LoVo (cell line): ENCODE measurements at regions not wholly inside any gene's neighbourhood (a gene's known extent, or its start where the extent isn't known, plus 50 kb on each side); places are given as distances from the start of the nearest gene placed in this dataset.
"Not testable (repeated sequence)": the region's sequence is repeated elsewhere in the genome, so short reads cannot be mapped to it uniquely, and the experiment has no call there.

Source experiments
- DNase-seq: peaks from one replicate; pipeline ENCODE4 v3.0.0-alpha.2; 2016; ENCODE audit warnings: low spot score

DNA sequence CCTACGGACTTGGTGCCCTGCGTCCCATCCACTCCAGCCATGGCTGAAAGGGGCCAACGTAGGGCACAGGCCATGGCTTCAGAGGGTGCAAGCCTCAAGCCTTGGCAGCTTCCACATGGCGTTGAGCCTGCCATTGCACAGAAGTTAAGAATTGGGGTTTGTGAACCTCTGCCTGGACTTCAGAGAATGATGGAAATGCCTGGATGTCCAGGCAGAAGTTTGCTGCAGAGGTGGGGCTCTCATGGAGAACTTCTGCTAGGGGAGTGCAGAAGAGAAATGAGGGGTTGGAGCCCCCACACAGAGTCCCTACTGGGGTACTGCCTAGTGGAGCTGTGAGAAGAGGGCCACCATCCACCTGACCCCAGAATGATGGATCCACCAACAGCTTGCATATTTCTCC, 462.9 kb upstream of the PCDH20 start:
- not testable (repeated sequence) for DNase-seq

DNA sequence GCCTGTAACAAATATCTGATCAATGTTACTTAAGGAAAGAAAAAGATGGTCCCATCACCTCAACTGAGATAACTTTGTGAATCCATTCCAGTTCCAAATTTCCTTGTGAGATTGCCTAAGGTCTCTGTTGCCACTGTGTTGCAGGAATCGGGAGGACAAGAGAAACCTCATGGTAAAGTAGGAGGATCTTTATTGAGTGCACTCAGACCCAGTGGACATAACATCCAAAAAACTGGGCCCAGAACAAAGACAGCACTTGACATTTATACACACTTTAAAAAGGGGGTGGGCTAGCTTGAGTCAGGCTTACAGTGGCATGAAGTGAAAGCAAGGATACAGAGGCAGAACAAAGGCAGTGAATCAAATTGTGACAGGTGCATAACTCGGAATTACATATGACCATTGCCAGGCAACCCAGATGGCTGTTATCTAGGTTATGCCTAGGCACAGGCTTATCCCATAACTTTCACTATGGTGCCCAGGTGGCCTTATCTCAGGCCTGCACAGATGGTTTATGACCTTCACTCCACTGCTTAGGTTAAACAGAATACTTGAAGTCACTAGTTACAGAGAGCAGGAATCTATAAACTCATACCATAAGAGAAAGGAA, 459.4 kb upstream of the PCDH20 start:
- DNase-seq, result no peak

DNA sequence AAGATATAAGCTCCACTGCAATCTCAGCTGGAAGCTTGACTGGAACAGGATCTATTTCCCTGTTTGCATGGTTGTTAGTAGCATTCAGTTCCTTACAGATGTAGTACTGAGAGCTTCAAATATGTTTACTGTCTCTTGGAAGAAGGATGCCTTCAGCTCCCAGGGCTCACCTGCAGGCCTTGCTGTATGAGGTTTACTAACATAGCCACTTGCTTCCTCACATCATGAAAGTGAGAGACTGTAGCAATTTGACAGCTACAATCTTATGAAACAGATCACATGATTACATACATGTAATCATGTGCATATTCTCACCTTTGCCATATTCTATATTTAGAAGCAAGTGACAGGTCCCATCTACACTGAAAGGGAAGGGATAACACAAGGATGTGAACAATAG, 458.1 kb upstream of the PCDH20 start:
- DNase-seq, result no peak

DNA sequence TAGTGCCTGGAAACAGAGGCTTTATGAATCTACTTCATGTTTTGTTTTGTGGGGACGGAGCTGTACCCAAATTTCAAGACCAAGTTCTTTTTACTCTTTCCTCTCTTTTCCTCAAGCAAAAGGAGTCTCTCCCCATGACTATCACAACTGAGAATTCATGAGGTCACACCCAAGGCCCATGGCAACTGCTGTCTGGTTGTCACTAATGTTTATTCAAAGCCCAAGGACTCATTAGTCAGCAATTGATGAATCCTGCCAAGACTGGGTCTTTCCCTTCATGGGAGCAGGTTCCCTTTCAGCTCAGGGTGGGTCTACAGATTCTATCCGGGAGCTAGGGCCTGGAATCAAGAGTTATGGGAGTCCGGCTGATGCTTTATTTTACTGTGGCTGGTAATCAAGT, 441.5 kb upstream of the PCDH20 start:
- no peak for DNase-seq

DNA sequence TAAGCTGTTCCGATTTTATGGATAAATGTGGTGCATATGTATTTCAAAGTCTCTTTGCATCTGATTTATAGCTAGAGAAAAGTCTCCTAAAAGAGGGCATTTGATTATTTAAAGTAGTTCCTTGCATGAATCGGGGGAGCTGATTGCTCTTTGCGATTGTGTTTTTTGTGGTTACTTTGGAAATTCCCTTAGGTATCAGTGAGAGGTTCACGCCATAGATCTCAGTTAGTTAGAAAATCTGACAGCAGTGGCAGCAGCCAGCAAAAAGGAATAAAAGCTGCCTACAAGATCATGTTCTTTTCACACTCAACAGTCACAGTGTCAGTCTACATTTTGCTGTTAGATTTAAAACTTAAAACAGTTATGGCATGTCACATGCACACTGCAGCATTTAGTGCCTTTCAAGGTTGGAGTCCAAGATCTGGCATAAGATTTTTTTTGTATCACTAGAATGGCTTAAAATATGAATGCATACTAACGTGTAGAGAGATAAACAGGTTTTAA, 436.5 kb upstream of the PCDH20 start:
- no peak for DNase-seq

DNA sequence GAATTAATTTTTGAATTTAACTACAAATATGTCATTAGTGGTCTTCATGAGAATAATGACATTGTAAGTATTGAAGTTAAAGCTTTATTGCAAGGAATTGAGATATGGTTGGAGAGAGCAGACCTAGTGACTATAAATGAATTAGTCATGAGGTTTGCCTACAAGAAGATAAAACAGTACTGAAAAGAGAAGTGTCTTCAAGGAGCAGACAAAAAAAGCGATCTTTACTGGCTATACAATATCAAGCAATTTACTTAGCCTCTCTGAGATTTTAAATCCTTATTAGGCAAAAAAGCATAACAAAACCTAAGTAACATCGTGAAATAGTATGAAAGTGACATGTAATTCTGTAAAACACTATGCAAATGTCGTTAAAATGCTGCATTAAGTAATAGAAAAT, 435.1 kb upstream of the PCDH20 start:
- no peak for DNase-seq

DNA sequence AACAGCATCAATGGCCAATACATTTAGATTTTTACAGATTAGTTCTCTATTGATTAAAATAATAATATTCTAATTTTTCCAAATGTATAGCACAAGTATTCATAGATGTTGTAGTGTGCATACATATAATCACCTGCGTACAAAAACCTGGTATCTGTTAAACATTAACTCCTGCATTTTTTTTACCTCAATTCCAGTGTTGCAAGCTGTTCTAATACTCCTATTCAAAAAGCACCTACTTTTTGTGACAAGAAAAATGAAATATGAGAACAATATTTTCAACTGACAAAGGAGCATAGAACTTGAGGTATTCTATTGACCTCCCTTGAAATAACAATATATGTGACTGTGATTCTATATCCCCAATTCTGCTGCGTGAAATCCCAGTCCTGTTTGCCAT, 422.9 kb upstream of the PCDH20 start:
- DNase-seq, result no peak

DNA sequence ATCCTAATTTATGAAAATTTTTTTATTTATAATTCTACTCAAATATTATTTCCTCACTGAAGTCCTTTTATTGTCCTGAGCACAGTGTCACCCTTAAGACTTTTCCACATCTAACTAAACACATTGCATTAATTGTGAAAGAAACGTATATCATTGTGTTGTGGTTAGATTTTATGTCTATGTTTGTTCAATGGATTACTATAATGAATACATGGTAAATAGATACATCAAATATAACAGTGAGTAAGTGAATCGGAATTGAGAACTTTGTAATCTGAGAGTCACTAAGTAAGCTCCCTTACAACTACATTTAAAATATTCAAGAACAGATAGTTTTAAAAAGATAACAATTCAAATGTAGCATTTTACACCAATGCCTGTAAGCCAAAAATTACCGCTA, 417.6 kb upstream of the PCDH20 start:
- no peak for DNase-seq

DNA sequence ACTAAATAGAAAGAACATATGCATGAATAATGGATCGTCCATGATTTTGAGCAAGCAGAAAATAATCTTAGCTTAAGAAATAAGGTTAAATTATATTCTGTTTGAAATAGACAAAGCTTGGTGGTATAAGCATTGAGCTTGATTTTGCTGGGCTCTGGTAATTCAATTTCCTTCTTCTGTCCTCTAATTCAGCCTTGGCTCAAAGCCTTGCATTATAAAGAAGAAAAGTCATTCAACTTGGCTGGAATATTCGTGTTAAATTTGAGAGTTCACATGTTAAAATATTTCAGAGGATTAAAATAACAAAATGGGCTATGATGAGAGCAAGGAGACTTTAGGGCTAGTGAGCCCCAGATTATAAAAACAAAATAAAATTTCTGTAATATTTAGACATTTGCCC, 415.4 kb upstream of the PCDH20 start:
- no peak for DNase-seq

DNA sequence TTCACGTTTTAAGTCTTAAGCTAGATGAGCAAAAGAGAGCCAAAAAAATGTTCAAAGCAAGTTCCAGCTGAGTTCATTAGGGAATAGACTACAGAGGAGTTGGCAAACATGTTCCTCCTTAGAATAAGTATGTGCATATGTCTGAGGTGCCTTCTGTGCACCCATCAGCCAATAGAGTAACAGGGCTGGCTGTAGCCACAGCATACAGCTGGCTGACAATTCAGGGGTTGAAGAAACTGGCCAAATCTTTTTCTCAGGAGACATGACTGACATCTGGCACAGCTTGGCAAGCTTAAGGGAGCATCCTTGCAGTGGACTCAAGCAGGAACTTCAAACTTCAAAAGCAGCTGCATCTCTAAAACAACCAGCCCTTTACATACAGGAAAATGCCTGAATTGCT, 414.8 kb upstream of the PCDH20 start:
- DNase-seq, result no peak

DNA sequence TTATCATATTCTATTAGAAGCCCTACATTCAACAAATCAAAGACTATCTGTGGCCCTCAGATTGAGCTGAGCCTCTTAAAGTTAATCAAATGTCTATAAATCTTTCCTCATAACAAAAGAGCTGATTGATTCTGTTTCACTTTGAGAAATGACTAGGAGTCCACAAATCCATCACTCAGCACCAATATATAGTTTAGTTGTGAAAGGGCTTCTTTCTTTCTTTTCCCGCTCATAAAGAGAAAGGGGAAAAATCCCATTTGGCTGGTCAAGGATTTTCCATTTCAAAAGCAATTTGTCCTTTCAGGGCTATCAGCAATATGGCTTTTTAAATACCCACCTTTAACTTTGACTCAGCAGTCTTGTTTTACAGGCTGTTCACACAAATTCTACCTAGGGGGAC, 408.5 kb upstream of the PCDH20 start:
- DNase-seq, result no peak

DNA sequence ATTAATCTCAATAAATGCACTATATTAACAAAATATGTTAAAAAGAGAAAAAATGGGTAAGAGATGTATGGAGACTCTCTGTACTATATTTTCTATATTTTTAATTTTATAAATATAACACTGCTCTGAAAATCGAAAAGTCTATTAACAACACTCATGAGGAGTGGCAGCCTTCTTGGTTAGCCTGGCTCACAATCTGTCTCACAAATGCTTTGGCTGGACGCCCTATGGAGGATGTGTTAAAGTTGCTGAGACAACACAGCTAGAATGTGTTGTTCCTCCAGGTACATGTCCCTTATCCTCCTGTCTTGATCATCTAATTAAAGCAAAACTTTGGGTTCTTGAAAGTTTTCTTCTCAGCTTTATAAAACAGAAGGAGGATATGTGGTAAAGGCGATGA, 396.6 kb upstream of the PCDH20 start:
- DNase-seq, result no peak

DNA sequence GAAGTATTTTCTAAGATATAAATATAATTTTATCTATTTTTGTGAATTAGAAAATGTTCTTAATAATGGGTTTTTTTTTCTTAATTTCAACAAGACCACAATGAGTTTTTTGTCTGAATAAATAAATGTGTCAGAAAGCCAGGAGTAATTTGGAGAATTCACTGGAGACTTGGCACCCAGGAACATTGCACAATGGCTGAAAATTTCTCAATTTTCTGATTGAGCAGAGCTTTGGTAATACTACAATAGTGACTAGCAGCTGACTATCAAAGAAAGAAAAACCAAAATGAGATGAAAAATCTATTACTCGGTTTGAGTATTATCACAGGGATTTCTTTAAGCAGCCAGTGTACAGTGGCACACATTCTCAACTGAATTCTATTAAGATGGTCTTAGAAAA, 394.4 kb upstream of the PCDH20 start:
- no peak for DNase-seq

DNA sequence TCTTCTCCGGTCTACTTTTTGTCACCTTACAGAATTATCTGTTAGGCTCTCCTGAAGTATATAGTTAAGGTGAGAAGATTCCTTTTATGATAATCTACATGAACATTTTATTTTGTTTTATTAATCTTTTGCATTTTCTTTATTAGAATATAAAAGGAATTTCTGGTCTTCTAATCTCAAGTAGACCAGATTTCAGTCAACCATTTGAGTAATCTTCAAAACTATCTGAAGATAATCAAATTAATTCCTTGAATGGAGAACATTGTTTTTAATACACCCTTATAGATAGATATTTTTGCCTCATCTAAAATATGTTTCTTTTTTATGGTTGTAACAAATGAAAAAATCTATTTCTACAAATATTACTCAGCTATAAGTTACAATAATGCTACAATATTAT, 381.7 kb upstream of the PCDH20 start:
- DNase-seq, result no peak

DNA sequence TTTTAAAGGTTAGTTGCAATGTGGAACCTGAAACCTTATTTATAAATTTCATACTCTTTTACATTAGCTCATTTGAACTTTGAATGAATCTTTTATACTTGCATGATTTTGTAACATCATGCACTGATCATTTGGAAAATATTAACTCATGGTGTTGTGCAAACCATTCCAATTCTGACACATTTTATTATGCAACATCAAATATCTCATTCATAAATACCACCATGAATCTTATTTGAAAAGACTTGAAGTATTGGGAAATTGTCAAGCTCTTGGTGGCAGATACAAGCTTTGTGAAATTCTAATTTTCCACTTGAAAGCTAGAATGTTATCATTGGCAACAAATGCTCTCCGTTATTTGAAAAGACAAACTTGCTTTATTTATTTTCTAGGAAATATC, 379.9 kb upstream of the PCDH20 start:
- DNase-seq, result no peak

DNA sequence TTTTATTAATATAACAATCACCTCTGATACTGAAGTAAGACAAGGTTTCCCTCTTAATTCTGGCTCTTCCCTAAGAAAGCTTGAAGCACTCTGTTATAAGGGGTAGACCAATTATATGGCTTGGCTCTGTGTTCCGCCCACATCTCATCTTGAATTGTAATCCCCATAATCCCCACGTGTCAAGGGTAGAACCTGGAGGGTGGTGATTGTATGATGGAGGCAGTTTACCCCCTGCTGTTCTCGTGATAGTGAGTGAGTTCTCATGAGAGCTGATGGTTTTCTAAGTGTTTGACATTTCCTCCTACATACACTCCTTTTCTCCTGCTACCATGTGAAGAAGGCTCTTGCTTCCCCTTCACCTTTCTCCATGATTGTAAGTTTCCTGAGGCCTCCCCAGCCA, 363.8 kb upstream of the PCDH20 start:
- no peak for DNase-seq

DNA sequence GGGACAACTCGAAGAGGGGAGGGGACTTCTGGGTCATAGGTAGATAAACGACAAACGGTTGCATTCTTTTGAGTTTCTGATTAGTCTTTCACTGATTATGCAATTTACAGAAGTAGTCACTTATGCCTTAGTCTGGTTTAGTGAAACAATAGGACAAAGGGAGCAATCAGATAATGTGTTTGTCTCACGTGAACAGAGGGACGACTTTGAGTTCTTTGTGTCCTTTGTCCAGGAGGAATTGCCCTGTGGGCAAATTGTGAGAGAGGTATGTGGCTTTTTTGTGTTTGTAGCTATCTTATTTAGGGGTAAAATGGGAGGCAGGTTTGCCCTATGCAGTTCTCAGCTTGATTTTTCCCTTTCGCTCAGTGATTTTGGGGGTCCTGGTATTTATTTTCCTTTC, 362.9 kb upstream of the PCDH20 start:
- DNase-seq, result no peak

DNA sequence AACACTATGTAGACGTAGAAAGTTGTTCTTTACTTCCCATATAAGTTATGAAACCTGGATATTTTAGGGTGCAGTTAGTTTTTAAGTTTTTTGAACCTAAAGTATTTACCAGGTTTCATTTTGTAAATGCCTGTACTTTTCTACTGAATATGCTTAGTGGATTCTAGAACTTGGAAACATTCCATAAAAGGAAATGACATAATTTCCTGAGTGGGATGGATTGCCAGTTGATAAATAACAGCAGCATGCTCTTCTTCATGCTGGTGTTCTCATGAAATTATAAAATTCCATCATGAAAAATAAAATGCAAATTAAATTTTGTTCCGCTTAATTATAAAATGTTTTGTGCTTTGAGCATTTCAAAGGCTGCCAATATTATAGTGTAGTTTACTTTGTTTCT, 362.2 kb upstream of the PCDH20 start:
- DNase-seq, result no peak

DNA sequence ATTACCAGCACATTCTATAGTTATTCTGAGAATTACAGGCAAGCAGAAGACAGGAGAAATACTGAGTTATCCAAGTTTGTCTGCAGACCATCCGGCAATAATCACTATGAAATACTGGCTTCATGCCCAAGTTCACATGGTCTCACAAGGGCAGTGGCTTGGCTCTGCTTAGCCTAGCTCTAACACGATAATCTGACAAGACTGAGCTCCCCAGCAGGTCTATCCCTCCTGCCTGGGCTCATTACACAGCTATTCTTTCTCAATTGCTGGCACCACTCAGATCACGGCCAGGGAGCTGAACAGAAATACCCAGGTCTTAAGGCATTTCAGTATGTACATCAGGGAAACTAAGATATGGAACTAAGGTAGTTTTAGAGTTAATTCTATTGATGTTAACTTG, 361.6 kb upstream of the PCDH20 start:
- DNase-seq, result no peak

DNA sequence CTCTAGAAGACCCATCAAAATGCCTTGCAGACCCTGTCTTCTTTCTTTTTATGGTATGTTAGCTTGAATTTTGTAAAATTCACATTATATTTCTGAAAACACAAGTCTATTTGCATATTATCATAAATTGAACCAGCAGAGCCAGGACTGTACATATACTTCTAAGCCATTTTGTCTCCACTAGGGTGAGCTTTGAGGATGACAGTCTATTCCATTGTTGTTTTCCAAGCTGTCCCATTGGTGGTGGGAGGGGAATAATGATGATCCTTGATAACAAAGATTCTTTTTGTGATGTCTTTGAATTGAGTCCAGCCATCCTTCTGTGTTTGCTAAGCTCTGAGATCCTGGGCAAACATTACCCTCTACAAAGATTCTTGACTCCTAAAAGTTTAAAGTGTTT, 359.3 kb upstream of the PCDH20 start:
- DNase-seq, result no peak

DNA sequence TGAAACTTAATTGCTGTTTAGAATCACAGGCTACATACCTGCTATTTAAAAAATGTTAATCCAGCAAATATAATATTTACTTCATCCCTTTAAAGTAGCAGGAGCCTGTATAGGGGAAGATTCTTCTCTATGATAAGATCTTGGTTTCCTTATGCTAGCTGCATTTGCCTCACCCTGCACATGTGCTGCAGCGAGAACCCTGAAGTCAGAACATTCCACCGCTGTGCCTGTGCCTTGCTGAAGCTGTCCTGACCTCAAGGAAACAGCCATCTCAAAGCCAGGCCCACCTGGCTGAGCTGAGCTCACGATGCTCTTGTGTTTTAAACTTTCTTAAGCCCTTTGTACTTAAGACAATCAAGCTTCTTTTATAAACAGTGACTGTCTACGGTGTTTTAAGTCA, 355.0 kb upstream of the PCDH20 start:
- no peak for DNase-seq

DNA sequence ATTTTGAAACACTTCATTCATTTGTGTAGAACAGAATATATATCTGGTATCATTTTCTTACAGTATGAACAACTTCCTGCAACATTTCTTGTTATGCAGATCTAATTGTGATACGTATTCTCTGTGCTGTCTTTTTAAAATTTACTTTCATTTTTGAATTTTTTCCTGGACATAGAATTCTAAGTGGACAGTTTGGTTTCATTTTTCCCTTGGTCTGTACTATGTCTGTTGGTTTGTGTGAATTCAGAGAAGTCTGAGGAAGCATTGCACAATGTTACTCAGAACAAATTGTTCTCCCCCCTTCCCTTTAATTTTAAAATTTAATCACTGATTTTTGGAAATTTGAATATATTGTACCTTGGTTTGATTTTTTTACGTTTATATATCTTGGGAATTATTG, 352.5 kb upstream of the PCDH20 start:
- no peak for DNase-seq

DNA sequence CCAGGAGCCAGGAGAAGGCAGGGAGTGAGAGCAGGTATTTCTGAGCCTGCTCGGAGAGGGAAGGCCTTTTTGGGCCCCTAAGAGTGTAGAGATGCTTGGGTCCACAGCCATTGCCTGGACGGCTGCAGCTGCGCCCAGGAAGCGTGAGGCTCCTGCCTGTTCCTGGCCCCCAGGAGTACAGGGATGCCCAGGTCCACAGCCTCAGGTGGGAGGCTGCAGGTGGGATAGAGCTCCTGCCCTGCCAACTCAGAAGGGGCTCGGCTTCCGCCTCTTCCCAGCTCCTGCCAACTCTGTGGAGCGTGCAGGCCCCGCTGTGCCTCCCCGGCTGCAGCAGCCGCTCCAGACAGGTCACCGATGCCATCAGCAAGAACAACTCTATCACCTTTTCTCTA, 351.0 kb upstream of the PCDH20 start:
- no peak for DNase-seq

DNA sequence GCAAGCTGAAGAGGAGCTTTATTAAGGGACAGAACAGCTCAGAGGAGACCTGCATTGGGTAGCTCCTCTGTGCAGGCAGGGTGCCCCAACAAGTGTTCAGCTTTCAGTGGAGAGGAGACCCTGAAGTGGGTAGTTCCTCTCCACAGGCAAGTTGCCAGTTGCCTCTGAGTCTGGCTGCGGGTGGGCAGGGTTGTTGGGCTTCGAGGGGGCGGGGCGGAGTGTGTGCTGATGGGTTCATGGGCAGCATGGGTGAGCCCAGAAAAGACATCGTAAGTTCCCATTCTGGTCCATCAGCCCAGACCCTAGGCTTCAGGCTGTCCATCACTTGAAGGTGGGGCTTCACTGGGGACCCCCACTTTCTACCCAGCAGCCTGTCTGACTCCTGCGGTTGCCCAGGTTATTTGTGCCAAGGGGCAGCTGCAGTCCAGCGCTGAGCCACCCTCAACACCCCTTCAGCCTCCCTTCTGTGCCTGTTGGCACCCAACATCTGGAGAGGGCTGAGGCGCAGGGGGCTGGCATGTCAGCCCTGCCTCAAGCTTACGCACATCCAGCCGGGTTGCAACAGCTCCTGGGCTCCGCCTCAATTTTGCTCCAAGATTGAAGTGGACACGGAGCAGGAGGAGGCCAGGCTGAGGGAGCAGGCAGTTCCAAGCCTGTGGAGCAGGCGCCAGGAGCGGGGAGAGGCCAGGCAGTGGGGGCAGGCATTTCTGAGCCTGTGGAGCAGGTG, 350.5 kb upstream of the PCDH20 start:
- DNase-seq, result no peak
